Sigmoid colon (tissue), 4 donors: ENCODE measurements at regions not wholly inside any gene's neighbourhood (a gene's known extent, or its start where the extent isn't known, plus 50 kb on each side); places are given as distances from the start of the nearest gene placed in this dataset.

ENCODE experiments used
- EP300 ChIP-seq, 4 donors: sonication (generic); formaldehyde crosslinking; IDR thresholded peaks; one replicate each; pipeline ENCODE4 v1.6.1; 2017; ENCODE audit warnings: antibody characterized with exemption in 4 of 4
- POLR2A ChIP-seq, 2 donors: fragments of 450-650 bp; IDR thresholded peaks; one replicate each; pipeline ENCODE4 v1.6.1; 2016; ENCODE audit warnings: antibody characterized with exemption in 2 of 2, mild to moderate bottlenecking in 2 of 2, moderate library complexity in 2 of 2
- POLR2AphosphoS5 ChIP-seq, 4 donors: sonication (generic); formaldehyde crosslinking; IDR thresholded peaks; one replicate each; pipeline ENCODE4 v1.6.1; 2017; ENCODE audit warnings: antibody characterized with exemption in 4 of 4
- TF ChIP-seq, protein P1 (sequence below), 4 experiments: fragments of 450-650 bp in 3 of 4; fragments of 200-600 bp in 1 of 4; IDR thresholded peaks; one replicate each; pipeline ENCODE4 v1.5.1; 2016 to 2019; ENCODE audit warnings: antibody characterized with exemption in 4 of 4, mild to moderate bottlenecking in 3 of 4, moderate library complexity in 2 of 4

GRCh38 chr15:53197426-53197839 is 407.3 kb upstream of the ONECUT1 start:
- TF ChIP-seq, protein P1, sequence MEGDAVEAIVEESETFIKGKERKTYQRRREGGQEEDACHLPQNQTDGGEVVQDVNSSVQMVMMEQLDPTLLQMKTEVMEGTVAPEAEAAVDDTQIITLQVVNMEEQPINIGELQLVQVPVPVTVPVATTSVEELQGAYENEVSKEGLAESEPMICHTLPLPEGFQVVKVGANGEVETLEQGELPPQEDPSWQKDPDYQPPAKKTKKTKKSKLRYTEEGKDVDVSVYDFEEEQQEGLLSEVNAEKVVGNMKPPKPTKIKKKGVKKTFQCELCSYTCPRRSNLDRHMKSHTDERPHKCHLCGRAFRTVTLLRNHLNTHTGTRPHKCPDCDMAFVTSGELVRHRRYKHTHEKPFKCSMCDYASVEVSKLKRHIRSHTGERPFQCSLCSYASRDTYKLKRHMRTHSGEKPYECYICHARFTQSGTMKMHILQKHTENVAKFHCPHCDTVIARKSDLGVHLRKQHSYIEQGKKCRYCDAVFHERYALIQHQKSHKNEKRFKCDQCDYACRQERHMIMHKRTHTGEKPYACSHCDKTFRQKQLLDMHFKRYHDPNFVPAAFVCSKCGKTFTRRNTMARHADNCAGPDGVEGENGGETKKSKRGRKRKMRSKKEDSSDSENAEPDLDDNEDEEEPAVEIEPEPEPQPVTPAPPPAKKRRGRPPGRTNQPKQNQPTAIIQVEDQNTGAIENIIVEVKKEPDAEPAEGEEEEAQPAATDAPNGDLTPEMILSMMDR (IDR thresholded peaks at IDR 0.05): peak in 3 of 4 experiments; percentile 44 to 59 (median 48)
- TF ChIP-seq EP300 (IDR thresholded peaks at IDR 0.05): no peak
- no peak for TF ChIP-seq POLR2A (IDR thresholded peaks at IDR 0.05)
- no peak for TF ChIP-seq POLR2AphosphoS5 (IDR thresholded peaks at IDR 0.05)
